Skeletal muscle cell (primary cell): ENCODE measurements at regions not wholly inside any gene's neighbourhood (a gene's known extent, or its start where the extent isn't known, plus 50 kb on each side); places are given as distances from the start of the nearest gene placed in this dataset.
"Not testable (repeated sequence)": the region's sequence is repeated elsewhere in the genome, so short reads cannot be mapped to it uniquely, and the experiment has no call there.

Experiments used
- DNase-seq: peaks from one replicate; pipeline ENCODE4 v3.0.0-alpha.2; 2010; ENCODE audit warnings: low read depth
- H3K4me3 ChIP-seq: 2 replicates; pipeline ENCODE4 v1.5.1; 2011; ENCODE audit warnings: low read depth, mild to moderate bottlenecking, control low read depth, low read length, moderate library complexity

- no peak for DNase-seq
- no peak overlapping the region for H3K4me3 ChIP-seq
Measured at GRCh38 chr3:168707900-168708299, 612.2 kb upstream of the GOLIM4 start.

- no peak for DNase-seq
- H3K4me3 ChIP-seq = no peak overlapping the region
Measured at GRCh38 chr3:168705412-168705811, 609.7 kb upstream of the GOLIM4 start.

- DNase-seq = no peak
- H3K4me3 ChIP-seq = no peak overlapping the region
Measured at GRCh38 chr3:168696051-168696450, 600.3 kb upstream of the GOLIM4 start.

- no peak for DNase-seq
- no peak overlapping the region for H3K4me3 ChIP-seq
Measured at GRCh38 chr3:168693870-168694269, 598.1 kb upstream of the GOLIM4 start.

- DNase-seq = no peak
- H3K4me3 ChIP-seq = no peak overlapping the region
Measured at GRCh38 chr3:168688267-168688666, 592.5 kb upstream of the GOLIM4 start.

GRCh38 chr3:168684519-168684918, 588.8 kb upstream of the GOLIM4 start:
- H3K4me3 ChIP-seq = no peak overlapping the region
- DNase-seq = no peak

GRCh38 chr3:168678730-168679129, 583.0 kb upstream of the GOLIM4 start:
- no peak overlapping the region for H3K4me3 ChIP-seq
- DNase-seq = no peak

GRCh38 chr3:168671091-168671490, 575.4 kb upstream of the GOLIM4 start:
- no peak for DNase-seq
- no peak overlapping the region for H3K4me3 ChIP-seq

- not testable (repeated sequence) for DNase-seq, H3K4me3 ChIP-seq
Measured at GRCh38 chr3:168660879-168661657, 565.3 kb upstream of the GOLIM4 start.

GRCh38 chr3:168659015-168659414, 563.3 kb upstream of the GOLIM4 start:
- no peak for DNase-seq
- no peak overlapping the region for H3K4me3 ChIP-seq

- H3K4me3 ChIP-seq = no peak overlapping the region
- DNase-seq = no peak
Measured at GRCh38 chr3:168655611-168656010, 559.9 kb upstream of the GOLIM4 start.

GRCh38 chr3:168654700-168655099, 559.0 kb upstream of the GOLIM4 start:
- DNase-seq = no peak
- no peak overlapping the region for H3K4me3 ChIP-seq

- H3K4me3 ChIP-seq = no peak overlapping the region
- DNase-seq = no peak
Measured at GRCh38 chr3:168653255-168653654, 557.5 kb upstream of the GOLIM4 start.

GRCh38 chr3:168648321-168648720, 552.6 kb upstream of the GOLIM4 start:
- no peak for DNase-seq
- H3K4me3 ChIP-seq = no peak overlapping the region

GRCh38 chr3:168647582-168647981, 551.9 kb upstream of the GOLIM4 start:
- no peak for DNase-seq
- no peak overlapping the region for H3K4me3 ChIP-seq

- DNase-seq = no peak
- H3K4me3 ChIP-seq = no peak overlapping the region
Measured at GRCh38 chr3:168645180-168645579, 549.5 kb upstream of the GOLIM4 start.

- DNase-seq = no peak
- H3K4me3 ChIP-seq = no peak overlapping the region
Measured at GRCh38 chr3:168628549-168628948, 532.8 kb upstream of the GOLIM4 start.

GRCh38 chr3:168625477-168625876, 529.8 kb upstream of the GOLIM4 start:
- H3K4me3 ChIP-seq = no peak overlapping the region

GRCh38 chr3:168624892-168625448, 529.2 kb upstream of the GOLIM4 start:
- DNase-seq = no peak
- H3K4me3 ChIP-seq = no peak overlapping the region

More at GRCh38 chr3:168625477-168625876, 529.8 kb upstream of the GOLIM4 start:
- DNase-seq = no peak

GRCh38 chr3:168624195-168624594, 528.5 kb upstream of the GOLIM4 start:
- no peak overlapping the region for H3K4me3 ChIP-seq
- DNase-seq = no peak

- DNase-seq = no peak
- H3K4me3 ChIP-seq = no peak overlapping the region
Measured at GRCh38 chr3:168622795-168623194, 527.1 kb upstream of the GOLIM4 start.
